ENCODE measurements at regions not wholly inside any gene's neighbourhood (a gene's known extent, or its start where the extent isn't known, plus 50 kb on each side); places are given as distances from the start of the nearest gene placed in this dataset.

DNA sequence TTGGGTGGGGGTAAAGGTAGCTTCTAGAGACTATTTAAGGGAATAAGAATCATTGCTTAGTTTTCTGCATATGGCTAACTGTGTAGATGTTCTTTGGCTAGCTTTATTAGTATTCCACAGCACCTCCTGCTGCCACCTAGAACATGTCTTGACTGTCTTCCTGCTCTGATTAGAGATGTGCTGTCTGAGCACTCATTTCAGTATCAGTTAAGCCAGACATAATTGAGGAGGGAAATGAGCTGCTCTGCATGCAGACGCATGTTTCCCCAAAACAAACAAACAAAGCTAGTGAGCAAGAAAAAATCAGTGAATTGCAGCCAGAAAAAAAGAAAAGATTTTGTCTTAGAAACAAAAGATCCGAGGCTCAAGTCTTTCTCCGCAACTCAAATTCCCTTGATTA lies 402.2 kb downstream of the AASDHPPT start:
- in situ Hi-C loops (cut with MboI; ENCODE audit: low pct_unique_long_range_greater_than_20kb, low sequenced_read_pairs, unreplicated experiment): no loop called here

GRCh38 chr11:106480581-106481190 lies 403.2 kb downstream of the AASDHPPT start:
- in situ Hi-C loops (cut with MboI; ENCODE audit: low pct_unique_long_range_greater_than_20kb, low sequenced_read_pairs, unreplicated experiment): no loop called here
- no peak for DNase-seq (ENCODE audit: low spot score)
- TF ChIP-seq, protein P1, sequence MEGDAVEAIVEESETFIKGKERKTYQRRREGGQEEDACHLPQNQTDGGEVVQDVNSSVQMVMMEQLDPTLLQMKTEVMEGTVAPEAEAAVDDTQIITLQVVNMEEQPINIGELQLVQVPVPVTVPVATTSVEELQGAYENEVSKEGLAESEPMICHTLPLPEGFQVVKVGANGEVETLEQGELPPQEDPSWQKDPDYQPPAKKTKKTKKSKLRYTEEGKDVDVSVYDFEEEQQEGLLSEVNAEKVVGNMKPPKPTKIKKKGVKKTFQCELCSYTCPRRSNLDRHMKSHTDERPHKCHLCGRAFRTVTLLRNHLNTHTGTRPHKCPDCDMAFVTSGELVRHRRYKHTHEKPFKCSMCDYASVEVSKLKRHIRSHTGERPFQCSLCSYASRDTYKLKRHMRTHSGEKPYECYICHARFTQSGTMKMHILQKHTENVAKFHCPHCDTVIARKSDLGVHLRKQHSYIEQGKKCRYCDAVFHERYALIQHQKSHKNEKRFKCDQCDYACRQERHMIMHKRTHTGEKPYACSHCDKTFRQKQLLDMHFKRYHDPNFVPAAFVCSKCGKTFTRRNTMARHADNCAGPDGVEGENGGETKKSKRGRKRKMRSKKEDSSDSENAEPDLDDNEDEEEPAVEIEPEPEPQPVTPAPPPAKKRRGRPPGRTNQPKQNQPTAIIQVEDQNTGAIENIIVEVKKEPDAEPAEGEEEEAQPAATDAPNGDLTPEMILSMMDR (IDR thresholded peaks at IDR 0.05; ENCODE audit: extremely low read depth, insufficient read depth, missing control alignments): no peak

More for the DNA sequence above, 402.2 kb downstream of the AASDHPPT start:
- TF ChIP-seq, protein P1 (IDR thresholded peaks at IDR 0.05; ENCODE audit: extremely low read depth, insufficient read depth, missing control alignments): no peak
- no peak for DNase-seq (ENCODE audit: low spot score)

- in situ Hi-C loops (cut with MboI; ENCODE audit: low pct_unique_long_range_greater_than_20kb, low sequenced_read_pairs, unreplicated experiment): no loop called here
- no peak for DNase-seq (ENCODE audit: low spot score)
- TF ChIP-seq, protein P1 (IDR thresholded peaks at IDR 0.05; ENCODE audit: extremely low read depth, insufficient read depth, missing control alignments): no peak
Observed at GRCh38 chr11:106482917-106483785, 405.7 kb downstream of the AASDHPPT start.

DNA sequence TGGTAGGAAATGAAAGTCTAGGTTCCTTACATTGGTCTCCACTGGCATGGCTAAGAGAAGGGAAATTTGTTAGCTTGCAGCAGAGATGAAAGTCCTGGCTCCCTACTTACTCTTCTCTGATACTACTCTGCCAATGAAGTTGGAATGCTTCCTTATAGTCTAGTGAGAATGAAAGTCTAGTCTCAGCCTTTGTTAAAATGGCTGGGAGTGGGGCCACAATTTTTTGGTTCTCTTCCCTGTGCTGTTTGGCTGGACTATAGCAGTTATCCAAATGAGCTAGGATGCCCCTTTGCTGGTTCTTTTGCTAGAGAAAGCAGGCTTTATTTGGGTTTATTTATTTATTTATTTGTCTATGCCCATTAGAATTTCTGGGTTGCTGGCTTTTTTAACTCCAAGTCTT lies 414.3 kb downstream of the AASDHPPT start:
- TF ChIP-seq, protein P1 (IDR thresholded peaks at IDR 0.05; ENCODE audit: extremely low read depth, insufficient read depth, missing control alignments): no peak
- DNase-seq (ENCODE audit: low spot score): no peak
- in situ Hi-C loops (cut with MboI; ENCODE audit: low pct_unique_long_range_greater_than_20kb, low sequenced_read_pairs, unreplicated experiment): no loop called here

DNA sequence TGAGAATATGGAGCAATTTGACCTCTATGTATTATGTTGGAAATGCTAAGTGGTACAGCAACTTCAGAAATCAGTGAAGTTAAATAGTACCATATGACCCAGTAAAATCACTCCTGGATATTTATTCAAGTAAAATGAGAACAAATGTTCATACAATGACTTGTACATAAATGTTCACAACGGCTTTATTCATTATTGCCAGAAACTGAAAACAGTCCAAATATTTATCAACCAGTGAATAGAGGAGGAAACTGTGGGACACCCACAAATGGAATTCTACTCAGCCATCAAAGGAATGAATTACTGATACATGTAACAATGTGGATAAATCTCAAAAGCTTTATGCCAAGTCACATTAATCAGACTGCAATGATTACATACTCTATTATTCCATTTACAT lies 416.3 kb downstream of the AASDHPPT start:
- TF ChIP-seq, protein P1 (IDR thresholded peaks at IDR 0.05; ENCODE audit: extremely low read depth, insufficient read depth, missing control alignments): no peak
- no peak for DNase-seq (ENCODE audit: low spot score)
- in situ Hi-C loops (cut with MboI; ENCODE audit: low pct_unique_long_range_greater_than_20kb, low sequenced_read_pairs, unreplicated experiment): no loop called here

DNA sequence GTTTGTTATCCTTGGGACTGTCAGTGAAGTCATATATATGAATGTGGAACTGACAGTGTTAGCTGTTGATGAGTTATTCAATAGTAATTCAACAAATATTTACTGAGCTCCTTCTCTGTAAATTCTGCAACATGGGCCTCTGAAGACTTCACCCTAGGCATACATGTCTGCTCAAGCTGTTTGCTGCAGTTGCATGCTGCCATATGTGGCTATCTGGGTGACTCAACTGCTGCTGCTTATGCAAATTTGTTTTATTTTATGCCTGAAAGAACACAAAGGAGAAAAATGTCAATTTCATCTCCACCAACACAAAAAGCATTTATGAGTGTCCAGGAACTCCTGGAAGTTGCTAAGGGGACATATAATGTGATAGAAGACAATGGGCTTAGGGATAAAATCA lies 417.6 kb downstream of the AASDHPPT start:
- DNase-seq (ENCODE audit: low spot score): no peak
- in situ Hi-C loops (cut with MboI; ENCODE audit: low pct_unique_long_range_greater_than_20kb, low sequenced_read_pairs, unreplicated experiment): no loop called here
- TF ChIP-seq, protein P1 (IDR thresholded peaks at IDR 0.05; ENCODE audit: extremely low read depth, insufficient read depth, missing control alignments): no peak
